Neural progenitor cell (in vitro differentiated cells): ENCODE measurements at regions not wholly inside any gene's neighbourhood (a gene's known extent, or its start where the extent isn't known, plus 50 kb on each side); places are given as distances from the start of the nearest gene placed in this dataset.

Experiments
- CTCF ChIP-seq: fragments of 200-600 bp; sonication (generic); IDR thresholded peaks from 2 replicates; pipeline ENCODE4 v1.5.1; 2017; ENCODE audit warnings: antibody characterized with exemption, mild to moderate bottlenecking
- EZH2 ChIP-seq: fragments of 200-600 bp; sonication (generic); IDR thresholded peaks from 2 replicates; pipeline ENCODE4 v1.6.1; 2017; ENCODE audit warnings: antibody characterized with exemption, mild to moderate bottlenecking, moderate library complexity

GRCh38 chr5:168162464-168162863, 129.0 kb upstream of the WWC1 start:
- TF ChIP-seq CTCF (no peak), EZH2 (no peak)
